Activated CD8-positive, alpha-beta memory T cell treated with anti-CD3 and anti-CD28 coated beads, Interleukin-2, amount 50 U/mL, for 24 hours (primary cell): ENCODE measurements at regions not wholly inside any gene's neighbourhood (a gene's known extent, or its start where the extent isn't known, plus 50 kb on each side); places are given as distances from the start of the nearest gene placed in this dataset.
"Not testable (repeated sequence)": the region's sequence is repeated elsewhere in the genome, so short reads cannot be mapped to it uniquely, and the experiment has no call there.

Experiments used
- DNase-seq: peaks from one replicate; pipeline ENCODE4 v3.0.0-alpha.2; 2020; ENCODE audit errors: extremely low read depth

DNA sequence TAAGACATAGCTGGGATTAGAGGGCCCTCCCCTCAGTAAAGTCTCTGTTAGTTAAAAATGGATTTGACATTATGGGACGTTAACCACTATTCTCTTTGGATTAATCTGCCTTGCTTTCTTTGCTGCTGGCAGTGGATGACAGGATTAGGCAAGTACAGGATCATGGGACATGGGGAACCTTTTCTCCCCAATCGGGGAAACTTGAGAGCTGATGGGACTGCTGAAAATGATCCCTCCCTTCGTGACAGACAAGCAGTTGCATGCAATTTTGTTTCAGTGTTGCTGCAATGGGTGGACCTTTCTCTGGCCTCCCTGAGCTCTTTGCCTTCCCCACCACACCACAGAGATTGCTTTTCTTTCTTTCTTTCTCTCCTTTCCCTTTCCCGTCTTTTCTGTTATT lies 120.2 kb upstream of the BANK1 start:
- no peak for DNase-seq

DNA sequence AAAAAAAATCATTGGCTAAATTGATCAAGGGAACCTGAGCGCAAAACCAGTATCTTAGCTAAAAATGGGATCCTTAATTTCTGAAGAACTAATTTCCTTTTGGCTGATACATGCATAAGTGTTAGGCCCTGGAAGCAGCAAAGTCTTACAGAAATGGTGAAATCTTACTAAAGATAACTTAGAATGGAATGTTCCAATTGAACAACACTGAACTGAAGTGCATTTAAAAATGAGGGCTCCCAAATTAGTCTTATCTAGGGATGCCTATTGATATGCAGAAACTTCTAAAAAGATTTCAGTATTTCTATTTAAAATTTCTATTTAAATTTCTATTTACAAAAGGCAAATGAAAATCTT lies 120.7 kb upstream of the BANK1 start:
- DNase-seq, result no peak

DNA sequence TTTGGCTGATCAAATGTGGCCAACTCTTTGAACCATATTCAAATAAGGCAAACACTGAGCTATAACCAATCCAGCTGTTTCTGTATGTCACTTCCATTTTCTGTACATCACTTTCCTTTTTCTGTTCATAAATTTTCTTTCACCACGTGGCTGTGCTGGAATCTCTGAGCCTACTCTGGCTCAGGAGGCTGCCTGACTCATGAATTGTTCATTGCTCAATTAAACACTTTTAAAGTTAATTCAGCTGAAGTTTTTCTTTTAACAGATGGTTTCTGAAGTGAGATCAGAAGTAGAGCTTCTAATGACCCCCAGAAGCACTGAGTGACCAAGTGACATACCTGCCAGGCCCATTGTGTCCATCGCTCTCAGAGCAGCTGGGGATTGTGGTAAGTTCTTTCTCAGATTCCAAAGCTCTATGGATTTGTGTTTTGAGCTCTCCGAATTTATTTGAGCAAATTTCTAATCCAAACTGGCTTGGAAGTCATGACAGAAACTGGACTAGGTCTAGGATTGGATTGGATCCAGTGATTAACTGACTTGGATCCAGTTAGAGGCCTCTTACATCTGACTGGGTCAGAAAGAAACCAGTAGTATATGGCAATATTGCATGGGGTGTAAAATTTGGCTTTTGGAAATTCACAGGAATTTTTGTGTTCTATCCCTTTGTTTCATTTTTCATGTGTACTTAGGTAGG lies 121.2 kb upstream of the BANK1 start:
- DNase-seq, result no peak

DNA sequence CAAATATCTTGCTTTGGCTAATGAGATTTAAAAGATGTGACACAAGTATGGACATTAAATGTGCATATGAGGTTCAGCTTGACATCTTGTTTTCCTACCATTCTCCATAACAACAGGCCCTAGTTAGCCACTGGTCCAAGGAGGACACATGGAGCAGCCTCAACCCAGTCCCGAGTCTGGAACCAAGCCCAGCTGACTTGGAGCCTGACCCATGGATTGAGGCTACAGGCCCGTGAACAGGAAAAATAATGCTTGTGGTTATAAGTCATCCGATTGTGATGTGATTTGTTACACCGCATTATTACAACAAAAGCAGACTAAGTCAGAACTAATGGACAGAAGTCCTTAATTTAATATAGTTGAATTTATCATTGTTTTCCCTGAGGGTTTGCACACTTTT lies 123.2 kb upstream of the BANK1 start:
- DNase-seq, result no peak

DNA sequence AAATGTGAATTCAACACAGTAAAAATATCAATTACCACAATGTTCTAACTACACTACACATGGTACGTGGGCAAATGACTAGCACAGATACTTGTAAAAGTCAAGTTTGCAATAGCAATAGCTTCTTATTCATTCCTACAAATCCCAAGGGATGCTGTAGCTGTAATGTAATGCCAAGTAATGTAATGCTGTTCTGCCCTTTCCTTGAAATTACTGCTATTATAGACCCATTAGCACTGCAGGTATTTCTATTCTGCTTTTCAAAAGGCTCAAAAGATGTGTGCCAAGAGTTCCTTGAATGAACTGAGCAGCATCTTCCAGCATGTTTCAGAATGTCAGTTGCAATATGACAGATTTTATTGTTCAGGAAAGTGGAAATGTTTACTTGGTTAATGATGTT lies 129.9 kb upstream of the BANK1 start:
- DNase-seq, result no peak

DNA sequence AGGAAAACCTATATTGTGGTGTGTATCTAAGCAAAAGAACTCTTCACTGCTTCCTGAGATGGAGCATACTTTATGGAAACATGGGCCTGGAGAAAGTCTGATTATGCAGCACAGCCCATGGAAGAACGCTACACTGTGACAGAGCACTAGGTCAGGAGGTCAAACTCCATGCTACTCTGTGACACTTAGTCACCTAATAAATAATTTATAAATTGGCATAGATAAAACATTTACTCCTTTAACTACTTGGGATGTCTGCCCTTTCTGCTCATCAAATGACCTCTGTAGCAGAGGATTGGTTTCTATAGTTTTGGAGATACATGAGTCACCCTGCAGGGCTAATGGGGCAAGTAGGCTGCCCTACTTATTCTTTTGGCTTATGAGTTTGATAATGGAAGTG lies 134.7 kb upstream of the BANK1 start:
- no peak for DNase-seq

DNA sequence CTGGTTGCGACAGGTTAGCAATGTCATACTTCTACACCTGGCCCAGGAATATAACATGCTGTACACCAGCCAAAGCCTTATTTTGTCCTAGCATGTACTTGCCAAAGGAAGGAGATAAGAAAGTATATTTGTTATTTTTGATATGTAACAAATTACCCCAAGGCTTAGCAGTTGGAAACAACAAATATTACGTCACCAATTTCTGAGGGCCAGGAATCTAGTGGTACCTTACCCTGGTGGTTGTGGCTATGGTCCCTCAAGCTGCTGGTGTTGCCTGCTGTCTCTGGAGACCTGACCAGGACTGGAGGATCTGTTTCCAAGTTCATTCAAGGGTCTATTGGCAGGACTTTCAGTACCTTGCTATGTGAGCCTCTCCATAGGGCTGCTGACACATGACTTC lies 135.5 kb upstream of the BANK1 start:
- DNase-seq, result no peak

DNA sequence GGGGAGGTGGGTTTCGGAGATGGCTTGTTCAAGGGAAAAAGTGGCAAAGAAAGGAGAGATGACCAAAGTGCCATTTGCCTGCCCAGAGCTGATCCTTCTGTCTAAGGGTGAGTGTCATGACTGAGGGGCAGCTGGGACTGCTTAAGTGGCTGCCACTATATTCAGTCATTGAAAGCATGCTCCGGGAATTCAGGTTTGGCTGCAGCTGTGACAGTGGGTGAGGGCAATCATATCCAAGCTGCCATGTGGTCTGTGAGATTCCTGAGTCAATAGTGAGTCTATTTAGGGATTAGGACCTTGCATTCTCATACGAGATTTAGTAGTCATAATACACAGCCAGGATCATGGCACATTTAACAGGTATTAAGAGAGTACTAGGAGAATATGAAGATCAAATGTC lies 138.8 kb upstream of the BANK1 start:
- DNase-seq, result no peak

DNA sequence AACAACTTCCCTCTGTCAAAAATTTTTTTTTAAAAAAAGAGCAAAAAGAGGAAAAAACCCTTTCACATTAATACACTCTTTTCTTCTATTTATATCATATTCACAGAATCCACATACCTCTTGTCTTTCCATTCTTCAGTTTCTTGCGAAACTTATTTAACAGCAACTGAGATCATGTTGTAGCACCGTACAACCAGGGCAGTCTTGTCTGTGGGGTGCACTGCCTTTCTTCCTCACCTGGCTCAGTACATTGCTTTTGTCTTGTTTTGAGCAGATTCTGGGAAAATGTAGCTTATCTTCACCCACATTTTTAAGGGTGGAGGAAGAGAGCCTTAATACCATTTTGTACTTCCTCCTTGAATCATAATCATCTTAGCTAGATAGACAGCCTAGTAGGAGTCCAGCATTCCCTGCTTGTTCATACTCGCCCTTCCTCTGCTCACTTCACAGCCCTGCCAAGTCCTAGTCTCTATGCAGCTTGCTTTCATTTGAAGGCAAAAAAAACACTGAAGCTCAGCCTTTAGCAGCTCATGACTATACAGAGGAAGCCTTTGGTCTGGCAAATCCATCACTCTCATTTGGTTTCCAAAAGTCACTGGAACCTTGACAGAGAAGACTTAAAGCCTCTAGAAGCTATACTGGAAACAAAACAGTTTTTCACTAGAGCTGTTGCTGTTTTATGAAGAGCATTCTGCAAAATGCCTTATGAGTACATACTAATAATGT lies 140.6 kb upstream of the BANK1 start:
- DNase-seq, result no peak

DNA sequence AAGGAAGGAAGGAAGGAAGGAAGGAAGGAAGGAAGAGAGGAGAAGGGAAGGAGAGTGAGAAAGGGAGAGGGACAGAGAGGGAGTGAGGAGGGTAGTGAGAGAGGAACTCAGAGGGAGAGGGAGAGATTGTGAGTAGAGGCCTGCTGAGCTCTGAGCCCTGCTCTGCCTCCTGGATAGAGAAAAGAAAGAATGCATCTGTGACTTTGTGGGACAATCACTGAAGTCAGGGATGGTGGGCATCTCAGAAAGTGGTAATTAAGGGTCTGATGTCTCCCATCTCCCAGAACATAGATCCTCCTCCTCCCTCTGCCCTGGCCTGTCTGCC lies 142.9 kb upstream of the BANK1 start:
- DNase-seq, result no peak

DNA sequence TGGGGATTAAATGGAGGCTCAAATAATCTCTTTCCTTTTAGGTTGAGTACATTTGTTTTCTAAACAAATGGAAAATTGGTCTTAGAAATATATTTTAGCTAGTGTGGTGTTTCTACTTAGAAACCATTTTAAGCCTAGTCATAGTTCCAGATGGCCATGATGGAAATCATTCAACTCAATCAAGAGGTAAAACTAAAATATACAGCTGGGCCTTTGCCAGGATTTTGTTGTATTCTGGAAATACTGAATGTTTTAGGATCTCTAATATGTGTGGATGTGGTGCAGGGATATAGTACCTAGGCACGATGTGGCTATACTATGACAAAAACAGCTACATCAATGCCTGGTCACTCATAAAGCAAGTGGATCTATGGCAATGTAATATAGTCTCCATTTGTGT lies 146.0 kb upstream of the BANK1 start:
- DNase-seq, result no peak

DNA sequence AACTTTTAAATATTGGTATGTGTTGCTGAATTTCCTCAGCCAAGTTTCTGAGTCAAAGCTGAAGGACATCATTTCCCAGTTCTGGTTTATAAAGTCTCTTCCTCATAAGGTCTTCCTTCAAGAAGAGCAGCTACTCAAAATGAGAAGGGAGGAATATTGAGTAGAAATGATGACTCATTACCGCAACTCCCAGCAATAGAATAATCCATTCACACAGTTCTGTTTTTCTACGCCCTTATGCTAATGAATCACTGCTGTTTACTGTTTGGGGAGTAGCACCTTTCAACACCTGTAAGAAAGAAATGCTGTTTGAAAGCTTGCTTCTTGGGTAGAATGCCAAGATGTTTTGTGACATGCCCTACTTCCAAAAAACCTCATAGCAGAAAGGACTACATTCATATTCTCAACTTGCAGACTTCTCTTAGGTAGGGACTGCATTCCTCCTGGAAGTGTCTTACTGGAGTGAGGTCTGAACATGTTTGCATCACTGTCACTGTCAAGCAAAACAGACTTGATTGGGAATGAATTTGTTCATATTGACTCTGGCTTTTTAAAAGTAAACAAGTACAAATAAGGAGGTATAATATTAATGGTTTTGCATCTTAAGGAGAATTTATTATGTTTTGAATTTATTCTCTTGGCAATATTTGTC lies 147.2 kb upstream of the BANK1 start:
- no peak for DNase-seq

DNA sequence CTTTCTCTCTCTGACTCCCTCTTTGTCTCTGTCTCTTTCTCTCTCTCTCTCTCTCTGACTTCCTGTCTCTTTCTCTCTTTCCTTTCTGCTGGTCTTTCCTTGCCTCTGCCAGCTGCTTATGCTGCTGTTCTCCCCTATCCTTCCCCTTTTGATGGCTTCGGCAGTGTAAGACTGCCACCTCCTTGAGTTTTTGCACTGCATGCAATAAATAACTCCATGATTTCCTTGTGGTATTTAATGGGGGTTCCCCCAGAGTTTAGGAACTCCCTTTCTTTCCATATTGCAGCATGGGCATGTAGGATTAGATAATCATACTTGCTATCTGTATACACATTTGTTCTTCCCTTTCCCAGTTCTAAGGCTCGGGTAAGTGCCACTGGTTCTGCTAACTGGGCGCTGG lies 157.8 kb upstream of the BANK1 start:
- not testable (repeated sequence) for DNase-seq

DNA sequence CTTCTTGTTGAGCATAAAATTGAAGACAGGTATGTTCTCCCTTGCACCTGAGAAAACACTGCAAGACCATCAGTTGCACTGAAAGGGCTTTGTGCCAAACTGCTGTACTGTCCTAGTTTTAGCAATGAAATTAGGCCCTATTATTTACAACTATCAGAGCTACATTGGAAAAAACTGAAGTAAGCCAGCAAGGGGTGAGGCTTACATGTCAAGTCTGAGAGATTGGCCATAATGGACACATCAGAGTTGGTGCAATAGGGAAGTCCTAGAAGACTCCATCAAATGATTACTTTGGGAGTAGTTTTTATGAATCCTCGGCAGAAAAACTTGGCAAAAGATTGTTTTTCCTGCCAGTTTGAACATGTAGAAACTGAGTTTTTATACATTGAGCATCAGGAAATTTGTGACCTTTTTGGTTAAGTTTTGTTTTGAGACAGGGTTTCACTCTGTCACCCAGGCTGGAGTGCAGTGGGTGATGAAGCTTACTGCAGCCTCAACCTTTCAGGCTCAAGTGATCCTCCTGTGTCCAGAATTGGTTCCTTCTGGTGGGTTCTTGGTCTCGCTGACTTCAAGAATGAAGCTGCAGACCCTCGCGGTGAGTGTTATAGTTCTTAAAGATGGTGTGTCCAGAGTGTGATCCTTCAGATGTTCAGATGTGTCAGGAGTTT lies 160.1 kb upstream of the BANK1 start:
- no peak for DNase-seq

DNA sequence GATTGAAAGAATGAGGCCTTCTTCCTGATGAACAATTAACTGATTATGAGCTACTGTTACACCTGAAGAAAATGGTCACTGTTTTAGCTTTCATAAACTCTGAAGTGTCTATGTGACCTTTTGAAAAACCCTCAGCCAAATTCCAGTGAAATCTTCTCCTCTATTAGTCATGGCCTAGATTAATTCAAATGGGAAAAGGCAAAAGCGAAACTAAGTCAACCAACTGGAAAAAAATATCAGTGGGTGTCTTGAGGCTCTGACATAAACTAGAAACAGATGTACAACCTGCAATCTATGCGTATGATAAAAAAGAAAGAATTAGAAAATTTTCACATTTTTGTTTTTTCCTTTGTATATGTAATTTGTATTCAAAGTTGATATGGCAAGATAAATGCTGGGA lies 169.4 kb upstream of the BANK1 start:
- DNase-seq, result no peak

DNA sequence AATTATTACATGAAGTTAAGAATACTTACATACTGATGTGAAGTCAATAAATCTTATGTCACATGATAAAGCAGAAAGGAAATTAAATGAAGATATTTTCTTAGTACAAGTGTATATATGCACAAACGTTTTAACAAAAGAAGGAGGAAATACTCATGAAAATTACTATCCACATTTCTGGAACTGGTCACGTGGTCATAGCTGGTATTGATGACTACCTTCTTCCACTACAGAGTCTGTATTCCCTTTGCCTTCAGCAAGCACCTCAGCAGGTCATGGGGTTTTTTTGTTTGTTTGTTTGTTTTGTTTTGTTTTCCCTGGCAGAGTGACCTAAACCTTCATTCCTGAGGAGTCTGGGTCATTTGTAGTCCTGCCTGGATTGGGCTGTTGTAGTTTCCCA lies 174.9 kb upstream of the BANK1 start:
- no peak for DNase-seq

DNA sequence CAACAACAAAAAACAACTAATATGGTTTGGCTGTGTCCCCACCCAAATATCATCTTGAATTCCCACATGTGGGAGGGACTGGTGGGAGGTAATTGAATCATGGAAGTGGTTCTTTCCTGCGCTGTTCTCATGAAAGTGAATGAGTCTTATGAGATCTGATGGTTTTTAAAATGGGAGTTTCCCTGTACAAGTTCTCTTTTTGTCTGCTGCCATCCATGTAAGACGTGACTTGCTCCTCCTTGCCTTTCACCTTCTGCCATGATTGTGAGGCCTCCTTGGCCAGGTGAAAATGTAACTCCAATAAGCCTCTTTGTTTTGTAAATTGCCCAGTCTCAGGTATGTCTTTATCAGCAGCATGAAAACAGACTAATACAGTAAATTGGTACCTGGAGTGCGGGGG lies 183.5 kb upstream of the BANK1 start:
- DNase-seq, result not testable (repeated sequence)

DNA sequence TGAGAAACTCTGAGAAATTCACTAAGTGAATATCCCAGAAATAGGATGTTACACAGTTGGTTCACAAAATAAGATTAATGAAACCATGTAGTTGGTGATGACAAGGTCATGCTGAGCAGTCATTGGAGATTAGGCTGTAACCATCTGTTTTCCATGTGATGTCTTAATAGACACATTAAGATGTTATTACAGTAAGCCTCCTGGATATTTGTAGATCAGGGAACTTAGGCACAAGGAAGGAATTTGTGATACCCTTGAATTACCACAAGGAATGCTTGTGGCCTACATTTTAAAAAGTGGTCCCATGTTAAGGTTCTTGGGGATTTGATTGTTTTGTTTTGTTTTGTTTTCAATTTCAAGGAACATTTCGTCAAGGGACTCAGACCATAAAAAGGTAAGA lies 185.6 kb upstream of the BANK1 start:
- DNase-seq, result no peak

DNA sequence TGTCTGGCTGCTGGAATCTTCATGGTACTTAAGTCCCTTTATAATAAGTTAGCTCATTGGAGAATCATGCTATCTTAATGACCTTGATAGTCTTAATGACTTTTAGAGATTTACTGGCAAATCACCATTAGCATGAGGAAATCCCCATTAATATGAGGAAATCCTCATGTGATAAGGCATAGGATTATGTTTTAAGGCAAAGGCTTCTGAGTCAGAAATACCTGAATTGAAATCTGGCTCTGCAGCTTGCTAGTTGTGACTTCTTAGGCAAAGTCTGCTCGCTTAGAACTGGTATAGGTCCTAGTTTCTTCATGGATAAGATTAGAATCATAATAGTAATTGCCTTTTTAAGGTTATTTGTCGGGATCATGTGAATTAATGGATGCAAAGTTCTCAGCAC lies 190.2 kb upstream of the BANK1 start:
- DNase-seq, result no peak

DNA sequence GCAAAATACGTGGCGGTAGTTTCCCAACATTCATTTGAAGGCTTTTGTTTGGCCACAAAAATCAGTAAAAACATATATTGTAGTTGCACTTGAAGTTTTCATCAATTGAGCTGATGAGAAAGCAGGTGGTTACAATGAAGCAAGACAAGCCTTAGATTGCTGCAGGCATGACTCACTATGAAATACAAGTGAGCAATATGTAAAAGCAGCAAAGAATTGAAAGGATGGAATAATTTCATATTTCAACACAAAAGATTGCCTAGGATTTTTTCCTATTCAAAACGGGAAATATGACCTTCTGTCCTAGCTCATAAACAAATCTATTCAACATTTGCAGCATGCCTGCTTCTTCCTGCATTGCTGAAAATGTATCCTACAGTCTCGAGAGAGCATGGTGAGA lies 190.9 kb upstream of the BANK1 start:
- DNase-seq, result no peak

DNA sequence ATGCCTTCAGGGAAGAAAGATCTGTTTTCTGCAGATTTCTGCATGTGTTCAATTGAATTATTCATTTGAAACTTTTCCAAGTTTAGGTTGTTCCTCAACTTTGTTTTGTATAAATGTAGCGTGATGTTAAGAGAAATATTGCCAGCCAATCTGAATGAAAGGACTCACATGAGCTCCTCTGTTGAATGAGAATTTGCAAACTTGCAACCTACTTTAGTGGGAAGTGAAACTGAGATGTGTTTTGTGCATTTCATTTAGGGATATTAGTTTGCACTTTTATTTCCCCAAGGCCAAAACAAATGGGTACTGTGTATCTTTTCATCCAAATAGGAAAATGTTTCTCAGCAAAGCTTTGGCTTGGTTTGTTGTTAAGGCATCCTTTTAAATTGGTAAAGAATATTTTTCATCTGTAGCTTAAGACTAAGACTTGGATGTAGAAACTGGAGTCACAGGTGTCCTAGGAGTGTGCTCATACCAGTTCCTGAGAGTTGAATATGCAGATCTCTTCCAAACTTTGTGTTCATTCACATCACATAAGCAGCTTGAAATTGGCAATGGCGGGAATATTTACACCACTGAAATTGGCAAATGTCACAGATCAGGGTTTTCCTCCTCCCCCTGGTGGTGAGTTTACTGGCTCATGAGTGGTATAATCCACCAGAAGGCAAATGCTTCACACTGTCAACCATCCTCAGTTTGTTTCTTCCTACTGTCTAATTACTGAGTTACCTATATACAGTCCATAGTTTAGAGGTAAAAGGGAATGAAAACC lies 193.6 kb upstream of the BANK1 start:
- DNase-seq, result no peak

DNA sequence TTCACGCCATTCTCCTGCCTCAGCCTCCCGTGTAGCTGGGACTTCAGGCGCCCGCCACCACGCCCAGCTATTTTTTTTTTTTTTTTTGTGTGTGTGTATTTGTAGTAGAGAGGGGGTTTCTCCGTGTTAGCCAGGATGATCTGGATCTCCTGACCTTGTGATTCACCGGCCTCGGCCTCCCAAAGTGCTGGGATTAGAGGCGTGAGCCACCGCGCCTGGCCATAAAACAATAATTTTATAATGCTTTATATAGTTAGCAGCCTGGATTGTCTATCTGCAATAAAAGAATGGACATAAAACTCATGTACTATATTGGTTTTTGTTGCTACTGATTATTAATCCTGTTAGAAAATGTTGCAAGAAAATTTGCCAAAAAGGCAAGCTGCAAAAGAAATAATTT lies 195.9 kb upstream of the BANK1 start:
- no peak for DNase-seq
